Neural progenitor cell (in vitro differentiated cells): ENCODE measurements at regions not wholly inside any gene's neighbourhood (a gene's known extent, or its start where the extent isn't known, plus 50 kb on each side); places are given as distances from the start of the nearest gene placed in this dataset.

Experiments used
- EZH2 ChIP-seq: fragments of 200-600 bp; sonication (generic); IDR thresholded peaks from 2 replicates; pipeline ENCODE4 v1.6.1; 2017; ENCODE audit warnings: antibody characterized with exemption, mild to moderate bottlenecking, moderate library complexity
- EZH2phosphoT487 ChIP-seq: fragments of 200-600 bp; sonication (generic); IDR thresholded peaks from 2 replicates; pipeline ENCODE4 v1.6.1; 2017; ENCODE audit warnings: antibody characterized with exemption
- TF ChIP-seq, protein P1 (sequence below): fragments of 200-600 bp; sonication (generic); IDR thresholded peaks from 2 replicates; pipeline ENCODE4 v1.5.1; 2017; ENCODE audit warnings: antibody characterized with exemption, mild to moderate bottlenecking

GRCh38 chr6:40891686-40892085 lies 147.3 kb downstream of the UNC5CL start:
- no peak for TF ChIP-seq EZH2phosphoT487
- TF ChIP-seq, protein P1, sequence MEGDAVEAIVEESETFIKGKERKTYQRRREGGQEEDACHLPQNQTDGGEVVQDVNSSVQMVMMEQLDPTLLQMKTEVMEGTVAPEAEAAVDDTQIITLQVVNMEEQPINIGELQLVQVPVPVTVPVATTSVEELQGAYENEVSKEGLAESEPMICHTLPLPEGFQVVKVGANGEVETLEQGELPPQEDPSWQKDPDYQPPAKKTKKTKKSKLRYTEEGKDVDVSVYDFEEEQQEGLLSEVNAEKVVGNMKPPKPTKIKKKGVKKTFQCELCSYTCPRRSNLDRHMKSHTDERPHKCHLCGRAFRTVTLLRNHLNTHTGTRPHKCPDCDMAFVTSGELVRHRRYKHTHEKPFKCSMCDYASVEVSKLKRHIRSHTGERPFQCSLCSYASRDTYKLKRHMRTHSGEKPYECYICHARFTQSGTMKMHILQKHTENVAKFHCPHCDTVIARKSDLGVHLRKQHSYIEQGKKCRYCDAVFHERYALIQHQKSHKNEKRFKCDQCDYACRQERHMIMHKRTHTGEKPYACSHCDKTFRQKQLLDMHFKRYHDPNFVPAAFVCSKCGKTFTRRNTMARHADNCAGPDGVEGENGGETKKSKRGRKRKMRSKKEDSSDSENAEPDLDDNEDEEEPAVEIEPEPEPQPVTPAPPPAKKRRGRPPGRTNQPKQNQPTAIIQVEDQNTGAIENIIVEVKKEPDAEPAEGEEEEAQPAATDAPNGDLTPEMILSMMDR, result no peak
- TF ChIP-seq EZH2, result no peak
